Thyroid gland (tissue), 4 donors: ENCODE measurements at regions not wholly inside any gene's neighbourhood (a gene's known extent, or its start where the extent isn't known, plus 50 kb on each side); places are given as distances from the start of the nearest gene placed in this dataset.

Experiments used
- DNase-seq, 2 donors: peaks; one replicate each; pipeline ENCODE4 v3.0.0-alpha.2; 2019
- H3K27ac ChIP-seq, 3 donors: fragments of 200-600 bp; sonication (generic); 1 replicate in 2 of 3; 2 replicates in 1 of 3; pipeline ENCODE4 v1.5.1; 2016 to 2019; ENCODE audit warnings: mild to moderate bottlenecking in 1 of 3, moderate library complexity in 1 of 3
- H3K27me3 ChIP-seq: fragments of 200-600 bp; sonication (generic); one replicate; pipeline ENCODE4 v1.5.1; 2019
- H3K36me3 ChIP-seq, 2 donors: fragments of 200-600 bp; sonication (generic); one replicate each; pipeline ENCODE4 v1.5.1; 2016 to 2019
- H3K4me1 ChIP-seq, 2 donors: fragments of 200-600 bp; sonication (generic); one replicate each; pipeline ENCODE4 v1.5.1; 2017 to 2019
- H3K4me3 ChIP-seq, 3 donors: fragments of 200-600 bp; sonication (generic); replicated peaks in 1 of 3; 1 replicate in 2 of 3; 2 replicates in 1 of 3; pipeline ENCODE4 v1.5.1; 2016; ENCODE audit warnings: mild to moderate bottlenecking in 1 of 3
- H3K9me3 ChIP-seq: fragments of 200-600 bp; sonication (generic); one replicate; pipeline ENCODE4 v1.5.1; 2017
- POLR2A ChIP-seq, 2 donors: fragments of 450-650 bp; IDR thresholded peaks; one replicate each; pipeline ENCODE4 v1.6.1; 2017; ENCODE audit warnings: antibody characterized with exemption in 2 of 2, mild to moderate bottlenecking in 2 of 2, moderate library complexity in 1 of 2
- WGBS, 2 donors: methylation state at CpG; one replicate each; pipeline ENCODE4 v1.1.5; 2017; 5-methylcytosine and 5-hydroxymethylcytosine counted together
- intact Hi-C: fragments of 100-400 bp; cut with DNase I; formaldehyde crosslinking; loops from one replicate; pipeline ENCODE4 v1.15.1; 2023
- TF ChIP-seq, protein P1 (sequence below), 6 experiments: fragments of 200-600 bp in 3 of 6; fragments of 450-650 bp in 3 of 6; sonication (generic) in 3 of 6; IDR thresholded peaks; one replicate each; pipeline ENCODE4 v1.5.1; 2016 to 2019; ENCODE audit warnings: antibody characterized with exemption in 6 of 6, mild to moderate bottlenecking in 2 of 6, inconsistent platforms in 1 of 6, moderate library complexity in 1 of 6

DNA sequence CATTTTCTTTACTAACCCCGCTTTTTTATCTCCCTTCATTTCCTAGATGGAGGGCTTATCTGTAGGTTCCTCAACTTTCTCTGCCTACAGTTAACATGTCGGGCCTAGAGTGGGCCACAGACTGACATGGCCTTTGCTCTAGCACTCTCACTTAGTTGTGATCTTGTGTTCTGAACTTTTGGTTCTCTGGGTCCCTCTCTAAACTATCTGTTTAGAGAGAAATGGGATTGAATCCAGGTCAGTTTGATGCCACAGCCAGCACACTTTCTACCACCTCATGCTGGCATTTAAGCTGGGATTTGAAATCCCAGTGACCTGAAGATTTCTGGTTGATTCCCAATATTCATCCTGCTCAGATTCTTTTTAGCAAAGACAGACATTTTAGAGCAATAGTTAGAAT lies 388.5 kb upstream of the PAPPA start:
- WGBS, 2 donors, result 72 to 73% methylated on average over 2 of the region's 2 CpGs
- no peaks in the 10 kb centered on the region for H3K4me1 ChIP-seq
- H3K27me3 ChIP-seq, result no peaks in the 10 kb centered on the region
- H3K36me3 ChIP-seq, result no peaks in the 10 kb centered on the region
- no peaks in the 10 kb centered on the region for H3K9me3 ChIP-seq
- H3K27ac ChIP-seq, result no peak overlapping the region
- no peak overlapping the region for H3K4me3 ChIP-seq
- TF ChIP-seq, protein P1, sequence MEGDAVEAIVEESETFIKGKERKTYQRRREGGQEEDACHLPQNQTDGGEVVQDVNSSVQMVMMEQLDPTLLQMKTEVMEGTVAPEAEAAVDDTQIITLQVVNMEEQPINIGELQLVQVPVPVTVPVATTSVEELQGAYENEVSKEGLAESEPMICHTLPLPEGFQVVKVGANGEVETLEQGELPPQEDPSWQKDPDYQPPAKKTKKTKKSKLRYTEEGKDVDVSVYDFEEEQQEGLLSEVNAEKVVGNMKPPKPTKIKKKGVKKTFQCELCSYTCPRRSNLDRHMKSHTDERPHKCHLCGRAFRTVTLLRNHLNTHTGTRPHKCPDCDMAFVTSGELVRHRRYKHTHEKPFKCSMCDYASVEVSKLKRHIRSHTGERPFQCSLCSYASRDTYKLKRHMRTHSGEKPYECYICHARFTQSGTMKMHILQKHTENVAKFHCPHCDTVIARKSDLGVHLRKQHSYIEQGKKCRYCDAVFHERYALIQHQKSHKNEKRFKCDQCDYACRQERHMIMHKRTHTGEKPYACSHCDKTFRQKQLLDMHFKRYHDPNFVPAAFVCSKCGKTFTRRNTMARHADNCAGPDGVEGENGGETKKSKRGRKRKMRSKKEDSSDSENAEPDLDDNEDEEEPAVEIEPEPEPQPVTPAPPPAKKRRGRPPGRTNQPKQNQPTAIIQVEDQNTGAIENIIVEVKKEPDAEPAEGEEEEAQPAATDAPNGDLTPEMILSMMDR (IDR thresholded peaks at IDR 0.05), result no peak
- TF ChIP-seq POLR2A (IDR thresholded peaks at IDR 0.05), result no peak
- intact Hi-C loops, result no loop called here
- DNase-seq, result no peak

DNA sequence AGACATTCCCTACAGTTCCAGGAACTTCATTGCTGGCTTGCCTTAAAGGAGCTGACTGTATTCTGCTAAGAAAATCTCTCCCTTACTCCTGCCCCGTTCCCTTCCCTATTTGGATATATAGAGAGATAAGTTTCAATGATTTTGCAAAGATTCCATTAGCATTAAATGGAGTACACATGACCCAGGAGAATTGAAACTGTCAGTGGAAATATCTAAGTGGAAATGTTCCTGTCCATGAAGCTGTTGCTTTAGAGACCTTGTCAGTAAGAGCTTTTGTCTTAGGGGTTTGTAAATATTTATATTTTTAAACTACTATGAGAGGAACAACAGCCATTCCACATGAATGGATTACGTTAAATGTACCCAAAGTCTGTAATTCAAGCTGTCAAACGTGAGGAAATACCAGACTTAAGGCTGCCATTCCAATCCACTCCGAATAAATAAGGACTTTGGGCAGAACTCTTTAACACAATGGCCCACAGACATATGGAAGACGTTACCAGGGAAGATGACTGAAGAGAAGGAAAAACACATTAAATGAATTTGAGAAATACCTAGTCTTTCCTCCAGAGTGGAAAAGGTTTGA lies 387.1 kb upstream of the PAPPA start:
- no peaks in the 10 kb centered on the region for H3K27me3 ChIP-seq
- no peaks in the 10 kb centered on the region for H3K9me3 ChIP-seq
- no peak overlapping the region for H3K4me3 ChIP-seq
- DNase-seq, result no peak
- intact Hi-C loops, result no loop called here
- H3K4me1 ChIP-seq, result no peaks in the 10 kb centered on the region
- no peaks in the 10 kb centered on the region for H3K36me3 ChIP-seq
- TF ChIP-seq POLR2A (IDR thresholded peaks at IDR 0.05), result no peak
- TF ChIP-seq, protein P1 (IDR thresholded peaks at IDR 0.05), result no peak
- WGBS, 2 donors, result 49 to 52% methylated on average over 5 of the region's 5 CpGs
- H3K27ac ChIP-seq, result no peak overlapping the region

DNA sequence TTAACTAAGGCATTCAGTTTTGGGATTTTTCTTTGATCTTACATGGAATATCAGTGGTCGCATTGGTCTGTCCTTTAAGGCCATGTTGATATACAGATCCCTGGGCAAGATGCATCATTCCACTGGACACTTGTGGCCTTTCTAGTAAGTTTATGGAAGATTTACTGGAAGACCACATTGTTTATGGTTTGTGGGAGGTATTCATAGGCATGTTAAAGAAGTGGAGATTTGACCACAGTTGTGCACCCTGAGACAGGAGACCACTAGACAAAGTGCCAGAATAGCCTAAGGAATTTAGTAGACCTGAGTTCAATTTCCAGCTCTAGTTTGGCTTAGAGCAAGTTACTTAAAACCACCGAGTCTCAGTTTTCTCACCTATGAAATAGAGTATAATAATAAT lies 383.1 kb upstream of the PAPPA start:
- no peaks in the 10 kb centered on the region for H3K27me3 ChIP-seq
- TF ChIP-seq, protein P1 (IDR thresholded peaks at IDR 0.05), result no peak
- TF ChIP-seq POLR2A (IDR thresholded peaks at IDR 0.05), result no peak
- no peak overlapping the region for H3K27ac ChIP-seq
- no peak overlapping the region for H3K4me3 ChIP-seq
- H3K4me1 ChIP-seq, result no peaks in the 10 kb centered on the region
- H3K36me3 ChIP-seq, result no peaks in the 10 kb centered on the region
- DNase-seq, result no peak
- WGBS, 2 donors, result 89 to 97% methylated on average over 2 of the region's 2 CpGs
- intact Hi-C loops, result no loop called here
- H3K9me3 ChIP-seq, result no peaks in the 10 kb centered on the region

DNA sequence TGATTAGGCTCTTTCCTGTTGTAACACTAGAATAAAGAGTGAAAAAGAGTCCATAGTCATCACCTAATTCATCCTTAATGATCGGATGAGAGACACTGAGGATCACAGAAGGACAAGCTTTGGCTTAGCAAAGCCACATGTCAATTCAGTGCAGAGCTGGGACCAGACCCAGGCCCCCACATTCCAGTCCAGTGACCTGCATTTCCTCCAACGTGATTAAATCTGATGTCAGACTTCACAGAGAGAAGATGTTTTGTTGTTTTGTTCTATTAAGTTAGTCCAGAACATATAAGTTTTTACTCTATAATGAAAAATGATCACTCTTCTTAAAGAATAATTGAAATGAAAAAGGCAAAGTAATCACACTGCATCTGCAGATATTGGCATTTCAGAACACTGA lies 377.9 kb upstream of the PAPPA start:
- Histone ChIP-seq H3K27ac (no peak overlapping the region), H3K4me1 (no peaks in the 10 kb centered on the region), H3K27me3 (no peaks in the 10 kb centered on the region), H3K9me3 (no peaks in the 10 kb centered on the region), H3K36me3 (no peaks in the 10 kb centered on the region), H3K4me3 (no peak overlapping the region)
- intact Hi-C loops, result no loop called here
- TF ChIP-seq, protein P1 (IDR thresholded peaks at IDR 0.05), result no peak
- TF ChIP-seq POLR2A (IDR thresholded peaks at IDR 0.05), result no peak
- no peak for DNase-seq
- 46 to 50% methylated on average over 2 of the region's 2 CpGs for WGBS, 2 donors

DNA sequence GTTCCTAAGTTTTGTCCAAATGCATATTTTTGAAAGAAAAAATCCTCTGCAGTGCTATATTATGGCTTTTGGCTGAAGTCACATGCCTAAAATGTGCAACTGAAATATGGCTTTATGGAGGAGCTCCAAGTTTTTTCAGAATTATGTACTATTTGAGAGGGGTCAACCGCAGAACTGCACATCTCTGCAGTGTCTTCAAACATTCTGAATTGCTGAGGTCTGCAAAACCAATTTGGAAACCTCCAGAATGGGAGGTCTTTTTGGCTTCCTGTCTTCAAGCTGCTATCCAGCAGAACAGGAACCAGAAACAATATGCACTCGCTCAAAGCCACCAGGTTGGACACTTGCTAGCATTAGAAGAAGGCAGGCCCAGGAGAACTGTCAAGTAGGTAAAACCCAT lies 376.0 kb upstream of the PAPPA start:
- Histone ChIP-seq H3K4me1 (no peaks in the 10 kb centered on the region), H3K36me3 (no peaks in the 10 kb centered on the region), H3K4me3 (no peak overlapping the region), H3K27me3 (no peaks in the 10 kb centered on the region), H3K9me3 (no peaks in the 10 kb centered on the region), H3K27ac (no peak overlapping the region)
- no peak for DNase-seq
- intact Hi-C loops, result no loop called here
- WGBS, 2 donors, result 79 to 81% methylated on average over 2 of the region's 2 CpGs
- no peak for TF ChIP-seq POLR2A (IDR thresholded peaks at IDR 0.05)
- TF ChIP-seq, protein P1 (IDR thresholded peaks at IDR 0.05), result no peak
